PC-3 (cell line): ENCODE measurements at regions not wholly inside any gene's neighbourhood (a gene's known extent, or its start where the extent isn't known, plus 50 kb on each side); places are given as distances from the start of the nearest gene placed in this dataset.

Experiments
- EZH2 ChIP-seq: fragments of 300-600 bp; sonication (generic); IDR thresholded peaks from one replicate; pipeline ENCODE4 v1.6.1; 2017; ENCODE audit warnings: antibody characterized with exemption, mild to moderate bottlenecking, low read length; ENCODE audit not compliant: unreplicated experiment
- EZH2phosphoT487 ChIP-seq: fragments of 300-600 bp; sonication (generic); IDR thresholded peaks from 2 replicates; pipeline ENCODE4 v1.6.1; 2018; ENCODE audit warnings: mild to moderate bottlenecking, antibody characterized with exemption, low read length, borderline replicate concordance
- TF ChIP-seq, protein P1 (sequence below): fragments of 300-600 bp; sonication (generic); conservative IDR thresholded peaks from 2 replicates; pipeline ENCODE4 v1.5.1; 2017; ENCODE audit warnings: antibody characterized with exemption, low read depth, mild to moderate bottlenecking, low read length

- TF ChIP-seq, protein P1, sequence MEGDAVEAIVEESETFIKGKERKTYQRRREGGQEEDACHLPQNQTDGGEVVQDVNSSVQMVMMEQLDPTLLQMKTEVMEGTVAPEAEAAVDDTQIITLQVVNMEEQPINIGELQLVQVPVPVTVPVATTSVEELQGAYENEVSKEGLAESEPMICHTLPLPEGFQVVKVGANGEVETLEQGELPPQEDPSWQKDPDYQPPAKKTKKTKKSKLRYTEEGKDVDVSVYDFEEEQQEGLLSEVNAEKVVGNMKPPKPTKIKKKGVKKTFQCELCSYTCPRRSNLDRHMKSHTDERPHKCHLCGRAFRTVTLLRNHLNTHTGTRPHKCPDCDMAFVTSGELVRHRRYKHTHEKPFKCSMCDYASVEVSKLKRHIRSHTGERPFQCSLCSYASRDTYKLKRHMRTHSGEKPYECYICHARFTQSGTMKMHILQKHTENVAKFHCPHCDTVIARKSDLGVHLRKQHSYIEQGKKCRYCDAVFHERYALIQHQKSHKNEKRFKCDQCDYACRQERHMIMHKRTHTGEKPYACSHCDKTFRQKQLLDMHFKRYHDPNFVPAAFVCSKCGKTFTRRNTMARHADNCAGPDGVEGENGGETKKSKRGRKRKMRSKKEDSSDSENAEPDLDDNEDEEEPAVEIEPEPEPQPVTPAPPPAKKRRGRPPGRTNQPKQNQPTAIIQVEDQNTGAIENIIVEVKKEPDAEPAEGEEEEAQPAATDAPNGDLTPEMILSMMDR, result no peak
- TF ChIP-seq EZH2 (no peak), EZH2phosphoT487 (no peak)
These were observed 138.1 kb downstream of the EMB start for GRCh38 chr5:50302815-50303490.
